ENCODE measurements at regions not wholly inside any gene's neighbourhood (a gene's known extent, or its start where the extent isn't known, plus 50 kb on each side); places are given as distances from the start of the nearest gene placed in this dataset.
"Not testable (repeated sequence)": the region's sequence is repeated elsewhere in the genome, so short reads cannot be mapped to it uniquely, and the experiment has no call there.

- no peak for FAIRE-seq
- TF ChIP-seq EZH2 (IDR thresholded peaks at IDR 0.05; ENCODE audit: low read length), result no peak
- TF ChIP-seq CTCF (optimal IDR thresholded peaks at IDR 0.05 in 1 of 3, IDR thresholded peaks at IDR 0.05 in 1 of 3, conservative IDR thresholded peaks at IDR 0.05 in 1 of 3; ENCODE audit: extremely low read depth in 1 of 3, insufficient read depth in 2 of 3, low read length in 3 of 3), result no peak
These were observed 160.9 kb downstream of the RTL9 start for GRCh38 chrX:110519501-110519900.

GRCh38 chrX:110519906-110520452 is 161.3 kb downstream of the RTL9 start:
- H3K27ac ChIP-seq (ENCODE audit: control insufficient read depth, insufficient read depth, low read length), result no peak overlapping the region
- no peak overlapping the region for H3K4me3 ChIP-seq (ENCODE audit: control insufficient read depth in 2 of 3, extremely low read depth in 1 of 3, insufficient read depth in 2 of 3, low read depth in 1 of 3, low read length in 3 of 3)
- H4K20me1 ChIP-seq (ENCODE audit: control insufficient read depth, extremely low read depth, insufficient read depth, low read length), result no peaks in the 10 kb centered on the region
- H2AFZ ChIP-seq (ENCODE audit: control insufficient read depth, low read length), result no peak overlapping the region
- no peaks in the 10 kb centered on the region for H3K4me1 ChIP-seq (ENCODE audit: control insufficient read depth, extremely low read depth, insufficient read depth, low read length)
- no peaks in the 10 kb centered on the region for H3K27me3 ChIP-seq (ENCODE audit: control insufficient read depth, extremely low read depth, insufficient read depth, low read length)
- TF ChIP-seq CTCF (optimal IDR thresholded peaks at IDR 0.05 in 1 of 3, IDR thresholded peaks at IDR 0.05 in 1 of 3, conservative IDR thresholded peaks at IDR 0.05 in 1 of 3; ENCODE audit: extremely low read depth in 1 of 3, insufficient read depth in 2 of 3, low read length in 3 of 3) (no peak), EZH2 (IDR thresholded peaks at IDR 0.05; ENCODE audit: low read length) (no peak)
- H3K9ac ChIP-seq (ENCODE audit: control insufficient read depth, extremely low read depth, insufficient read depth, low read length), result no peak overlapping the region
- no peaks in the 10 kb centered on the region for H3K9me3 ChIP-seq (ENCODE audit: control insufficient read depth, low read depth, low read length)
- DNase-seq (ENCODE audit: low read depth, low spot score), result no peak
- no peaks in the 10 kb centered on the region for H3K36me3 ChIP-seq (ENCODE audit: control insufficient read depth in 2 of 2, extremely low read depth in 1 of 2, insufficient read depth in 2 of 2, low read length in 2 of 2)
- H3K4me2 ChIP-seq (ENCODE audit: control insufficient read depth, extremely low read depth, insufficient read depth, low read depth, low read length), result no peak overlapping the region
- H3K79me2 ChIP-seq (ENCODE audit: control insufficient read depth, insufficient read depth, low read length), result no peaks in the 10 kb centered on the region
- no peak for FAIRE-seq
- no peaks in the 10 kb centered on the region for H3K9me1 ChIP-seq (ENCODE audit: control insufficient read depth, extremely low read depth, insufficient read depth, low read length)
- dilution Hi-C loops (cut with MboI; ENCODE audit: extremely low pct_ligation_motif_present, low sequenced_read_pairs), result no loop called here

More at GRCh38 chrX:110519501-110519900, 160.9 kb downstream of the RTL9 start:
- no peak for DNase-seq (ENCODE audit: low read depth, low spot score)
- H4K20me1 ChIP-seq (ENCODE audit: control insufficient read depth, extremely low read depth, insufficient read depth, low read length), result no peaks in the 10 kb centered on the region
- H3K4me3 ChIP-seq (ENCODE audit: control insufficient read depth in 2 of 3, extremely low read depth in 1 of 3, insufficient read depth in 2 of 3, low read depth in 1 of 3, low read length in 3 of 3), result no peak overlapping the region
- H3K4me1 ChIP-seq (ENCODE audit: control insufficient read depth, extremely low read depth, insufficient read depth, low read length), result no peaks in the 10 kb centered on the region
- no peak overlapping the region for H3K4me2 ChIP-seq (ENCODE audit: control insufficient read depth, extremely low read depth, insufficient read depth, low read depth, low read length)
- H3K9me3 ChIP-seq (ENCODE audit: control insufficient read depth, low read depth, low read length), result no peaks in the 10 kb centered on the region
- H2AFZ ChIP-seq (ENCODE audit: control insufficient read depth, low read length), result no peak overlapping the region
- no peaks in the 10 kb centered on the region for H3K27me3 ChIP-seq (ENCODE audit: control insufficient read depth, extremely low read depth, insufficient read depth, low read length)
- no peak overlapping the region for H3K27ac ChIP-seq (ENCODE audit: control insufficient read depth, insufficient read depth, low read length)
- H3K9ac ChIP-seq (ENCODE audit: control insufficient read depth, extremely low read depth, insufficient read depth, low read length), result no peak overlapping the region
- H3K36me3 ChIP-seq (ENCODE audit: control insufficient read depth in 2 of 2, extremely low read depth in 1 of 2, insufficient read depth in 2 of 2, low read length in 2 of 2), result no peaks in the 10 kb centered on the region
- no peaks in the 10 kb centered on the region for H3K9me1 ChIP-seq (ENCODE audit: control insufficient read depth, extremely low read depth, insufficient read depth, low read length)
- dilution Hi-C loops (cut with MboI; ENCODE audit: extremely low pct_ligation_motif_present, low sequenced_read_pairs), result no loop called here
- H3K79me2 ChIP-seq (ENCODE audit: control insufficient read depth, insufficient read depth, low read length), result no peaks in the 10 kb centered on the region

- H3K9me3 ChIP-seq (ENCODE audit: control insufficient read depth, low read depth, low read length); H4K20me1 ChIP-seq (ENCODE audit: control insufficient read depth, extremely low read depth, insufficient read depth, low read length); H3K4me2 ChIP-seq (ENCODE audit: control insufficient read depth, extremely low read depth, insufficient read depth, low read depth, low read length); DNase-seq (ENCODE audit: low read depth, low spot score); H3K4me3 ChIP-seq (ENCODE audit: control insufficient read depth in 2 of 3, extremely low read depth in 1 of 3, insufficient read depth in 2 of 3, low read depth in 1 of 3, low read length in 3 of 3); H3K36me3 ChIP-seq (ENCODE audit: control insufficient read depth in 2 of 2, extremely low read depth in 1 of 2, insufficient read depth in 2 of 2, low read length in 2 of 2); H3K27me3 ChIP-seq (ENCODE audit: control insufficient read depth, extremely low read depth, insufficient read depth, low read length); dilution Hi-C loops (cut with MboI; ENCODE audit: extremely low pct_ligation_motif_present, low sequenced_read_pairs); H3K9ac ChIP-seq (ENCODE audit: control insufficient read depth, extremely low read depth, insufficient read depth, low read length); H3K4me1 ChIP-seq (ENCODE audit: control insufficient read depth, extremely low read depth, insufficient read depth, low read length); FAIRE-seq; H3K79me2 ChIP-seq (ENCODE audit: control insufficient read depth, insufficient read depth, low read length); H3K27ac ChIP-seq (ENCODE audit: control insufficient read depth, insufficient read depth, low read length); H2AFZ ChIP-seq (ENCODE audit: control insufficient read depth, low read length); H3K9me1 ChIP-seq (ENCODE audit: control insufficient read depth, extremely low read depth, insufficient read depth, low read length): not testable (repeated sequence)
These were observed 162.0 kb downstream of the RTL9 start for GRCh38 chrX:110520652-110521051.

Measured in keratinocyte (primary cell).